NCI-H2081 (cell line): ENCODE measurements at regions not wholly inside any gene's neighbourhood (a gene's known extent, or its start where the extent isn't known, plus 50 kb on each side); places are given as distances from the start of the nearest gene placed in this dataset.
"Not testable (repeated sequence)": the region's sequence is repeated elsewhere in the genome, so short reads cannot be mapped to it uniquely, and the experiment has no call there.

Experiments used
- DNase-seq, 2 experiments: peaks; one replicate each; lab custom pipeline; 2025; lab: John Stamatoyannopoulos, UW

DNA sequence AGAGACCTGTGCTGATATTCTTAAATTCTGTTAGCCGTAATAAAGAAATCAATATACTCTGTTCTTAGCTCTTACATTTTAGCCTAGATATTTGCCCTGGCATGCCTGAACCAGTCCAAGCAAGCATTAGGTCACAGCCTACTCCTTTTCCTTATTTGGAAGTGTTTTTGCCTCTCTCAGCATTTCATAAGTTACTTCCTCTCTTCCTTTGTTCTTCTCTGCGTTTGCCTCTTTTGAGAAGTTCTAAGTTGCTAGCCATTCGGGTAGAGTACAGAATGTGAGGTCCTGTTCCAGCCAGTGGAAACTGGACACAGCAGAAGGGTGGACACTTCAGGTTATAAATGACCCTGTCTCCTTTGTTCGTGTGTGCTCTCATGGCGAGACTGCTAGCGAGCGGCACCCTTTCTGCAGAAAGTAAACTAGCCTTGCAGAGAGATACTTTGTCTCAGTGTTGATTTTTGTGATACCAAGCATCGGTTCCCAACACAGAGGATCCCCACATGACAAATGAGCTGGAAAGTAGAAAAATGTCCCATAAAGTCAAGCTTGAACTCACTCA lies 75.0 kb upstream of the FAM153A start:
- DNase-seq: not testable (repeated sequence)

DNA sequence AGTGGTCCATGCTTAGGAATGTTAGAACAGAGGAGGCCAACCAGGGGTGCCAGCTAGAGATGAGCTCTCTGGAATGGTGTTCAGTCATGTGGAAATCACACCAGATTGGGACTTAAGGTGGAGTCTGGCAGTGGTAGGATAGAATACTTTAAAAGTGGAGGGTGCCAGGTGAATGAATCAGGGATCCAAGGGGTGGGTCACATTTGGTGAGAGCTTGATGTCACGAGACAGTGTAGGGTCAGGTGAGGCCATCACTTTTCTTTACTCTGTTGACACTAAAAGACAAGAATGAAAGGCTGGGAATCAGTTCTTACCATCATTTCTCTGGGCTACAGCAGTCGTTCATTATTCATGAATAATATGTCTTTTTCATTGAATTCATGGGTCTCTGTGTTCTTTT lies 73.8 kb upstream of the FAM153A start:
- not testable (repeated sequence) for DNase-seq

DNA sequence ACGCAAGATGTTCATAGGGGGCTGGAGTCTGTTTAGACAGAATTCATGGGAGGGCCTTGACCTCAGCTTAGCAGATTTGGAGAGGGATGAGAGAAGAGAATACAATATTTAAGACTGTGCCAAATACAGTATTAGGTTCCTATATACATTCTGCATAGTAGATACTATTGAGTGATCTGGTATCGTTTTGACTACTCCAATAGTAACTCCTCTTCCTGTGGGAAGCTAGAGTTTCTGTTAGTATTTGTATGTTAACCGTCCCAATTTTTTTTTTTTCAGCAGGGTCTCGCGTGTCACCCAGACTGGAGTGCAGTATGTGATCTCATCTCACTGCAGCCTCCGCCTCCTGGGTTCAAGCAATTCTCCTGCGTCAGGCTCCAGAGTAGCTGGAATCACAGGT lies 65.2 kb upstream of the FAM153A start:
- DNase-seq: not testable (repeated sequence)

DNA sequence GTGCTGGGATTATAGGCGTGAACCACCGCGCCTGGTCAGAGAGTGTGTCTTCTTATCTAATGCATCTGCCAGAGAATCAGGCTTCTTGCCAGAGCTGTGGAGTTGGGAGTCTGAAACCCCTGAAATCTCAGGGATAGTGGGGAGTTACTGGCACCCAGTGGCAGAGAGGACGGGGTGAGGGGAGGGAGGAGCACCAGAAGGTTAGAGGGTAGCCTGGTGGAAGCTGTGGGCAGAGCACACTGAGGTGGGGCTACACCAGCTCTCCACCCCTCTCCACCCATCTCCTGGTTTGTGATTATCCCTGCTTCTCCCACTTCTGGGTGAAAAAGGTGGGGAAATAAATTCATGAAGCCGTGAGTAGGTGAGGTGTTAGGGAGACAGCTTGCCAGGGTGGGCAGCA lies 63.9 kb upstream of the FAM153A start:
- not testable (repeated sequence) for DNase-seq

DNA sequence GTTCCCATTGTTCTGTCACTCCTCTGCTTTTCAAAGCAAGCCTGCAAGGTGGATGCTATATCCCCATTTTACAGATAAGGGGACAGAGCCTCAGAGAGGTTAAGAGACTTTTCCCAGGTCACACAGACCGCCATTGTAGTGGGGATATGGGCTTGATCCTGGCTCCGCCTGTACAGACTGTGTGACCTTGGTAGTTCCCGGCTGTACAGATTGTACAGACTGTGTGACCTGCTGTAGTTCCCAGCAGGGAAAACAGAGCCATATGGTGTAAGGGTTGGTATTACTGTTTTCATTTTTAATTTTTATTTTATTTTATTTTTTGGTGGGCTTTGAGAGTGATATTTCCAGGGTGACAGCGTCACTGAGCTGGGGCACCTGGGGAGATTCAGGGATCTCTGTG lies 63.2 kb upstream of the FAM153A start:
- DNase-seq: not testable (repeated sequence)

DNA sequence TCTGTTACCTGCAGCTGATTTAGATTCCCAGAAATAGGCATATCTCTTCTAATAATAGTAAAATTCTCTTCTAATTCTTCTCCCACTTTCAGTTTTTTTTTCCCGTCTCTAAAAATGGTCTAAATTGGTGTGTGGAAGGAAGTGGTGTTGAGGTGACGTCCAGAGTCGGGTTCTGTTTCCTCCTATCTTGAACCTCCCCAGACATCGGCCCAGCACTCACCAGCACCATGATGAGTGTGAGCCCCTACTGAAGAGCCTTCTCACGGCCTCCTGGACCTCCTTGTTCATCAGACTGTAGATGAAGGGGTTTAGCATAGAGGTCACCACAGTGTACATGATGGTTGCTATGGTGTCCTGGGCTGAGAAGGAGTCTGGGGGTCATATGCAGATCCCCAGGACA lies 53.5 kb upstream of the FAM153A start:
- not testable (repeated sequence) for DNase-seq
